BLaER1 (cell line): ENCODE measurements at regions not wholly inside any gene's neighbourhood (a gene's known extent, or its start where the extent isn't known, plus 50 kb on each side); places are given as distances from the start of the nearest gene placed in this dataset.
"Not testable (repeated sequence)": the region's sequence is repeated elsewhere in the genome, so short reads cannot be mapped to it uniquely, and the experiment has no call there.

Source experiments
- H3K27ac ChIP-seq: shearing (Covaris generic); formaldehyde crosslinking; 2 replicates; pipeline ENCODE4 v1.8.1; 2022
- H3K27me3 ChIP-seq: shearing (Covaris generic); formaldehyde crosslinking; 2 replicates; pipeline ENCODE4 v1.8.1; 2022
- H3K36me3 ChIP-seq: shearing (Covaris generic); formaldehyde crosslinking; 2 replicates; pipeline ENCODE4 v1.8.1; 2022
- H3K4me1 ChIP-seq: shearing (Covaris generic); formaldehyde crosslinking; 2 replicates; pipeline ENCODE4 v1.8.1; 2022
- H3K4me2 ChIP-seq: shearing (Covaris generic); formaldehyde crosslinking; 2 replicates; pipeline ENCODE4 v1.8.1; 2022
- H3K4me3 ChIP-seq: shearing (Covaris generic); formaldehyde crosslinking; 2 replicates; pipeline ENCODE4 v1.8.1; 2022
- H3K9ac ChIP-seq: shearing (Covaris generic); formaldehyde crosslinking; 2 replicates; pipeline ENCODE4 v1.8.1; 2022
- H3K9me3 ChIP-seq: shearing (Covaris generic); formaldehyde crosslinking; 2 replicates; pipeline ENCODE4 v1.8.1; 2022
- H4K20me1 ChIP-seq: shearing (Covaris generic); formaldehyde crosslinking; 2 replicates; pipeline ENCODE4 v1.8.1; 2022
- Cebpa-rat ChIP-seq: shearing (Covaris generic); IDR thresholded peaks from 2 replicates; pipeline ENCODE4 v1.8.1; 2022

DNA sequence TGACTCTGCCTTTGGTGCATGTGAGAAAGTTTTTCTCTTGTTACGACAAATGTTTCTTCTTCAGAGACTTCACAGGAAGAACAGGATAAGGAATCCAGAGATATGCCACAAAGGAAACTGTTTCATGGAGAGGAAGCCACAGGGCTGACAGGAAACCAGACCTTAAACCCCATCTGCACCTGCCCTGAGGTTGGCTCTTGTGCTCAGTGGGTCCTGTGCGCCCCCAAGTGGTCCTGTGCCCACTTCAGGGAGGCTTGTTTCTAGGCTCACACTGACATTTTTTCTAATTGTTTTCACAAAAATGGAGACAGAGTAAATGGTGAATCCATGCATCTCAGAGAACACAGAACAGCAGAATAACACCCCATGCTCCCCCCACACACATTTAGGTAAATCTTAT lies 1193.5 kb downstream of the TMEM121 start:
- H3K4me1 ChIP-seq, H3K36me3 ChIP-seq, H3K27me3 ChIP-seq, H3K4me2 ChIP-seq, H3K9ac ChIP-seq, H4K20me1 ChIP-seq, H3K9me3 ChIP-seq, H3K27ac ChIP-seq, H3K4me3 ChIP-seq: not testable (repeated sequence)

DNA sequence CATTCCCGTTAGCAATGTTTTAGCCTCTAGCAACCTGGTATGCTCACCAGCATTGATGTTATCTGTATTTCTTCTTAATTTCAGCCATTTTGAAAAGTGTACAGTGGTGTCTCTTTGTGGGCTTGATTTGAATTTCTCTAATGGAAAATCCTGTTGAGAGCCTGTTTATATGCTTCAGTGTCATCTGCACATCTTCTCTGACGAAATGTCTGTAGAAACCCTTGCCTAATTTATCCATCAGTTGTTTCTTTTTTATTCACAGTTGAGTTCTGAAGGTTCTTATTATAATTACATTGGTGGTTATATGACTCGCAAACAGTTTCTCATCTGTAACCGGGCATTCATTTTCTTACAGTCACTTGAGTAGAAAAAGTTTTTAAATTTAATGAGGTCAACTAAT lies 1195.5 kb downstream of the TMEM121 start:
- H3K27me3 ChIP-seq, H3K4me2 ChIP-seq, H3K4me3 ChIP-seq, H3K9me3 ChIP-seq, H3K27ac ChIP-seq, H3K4me1 ChIP-seq, H4K20me1 ChIP-seq, H3K36me3 ChIP-seq, H3K9ac ChIP-seq: not testable (repeated sequence)

DNA sequence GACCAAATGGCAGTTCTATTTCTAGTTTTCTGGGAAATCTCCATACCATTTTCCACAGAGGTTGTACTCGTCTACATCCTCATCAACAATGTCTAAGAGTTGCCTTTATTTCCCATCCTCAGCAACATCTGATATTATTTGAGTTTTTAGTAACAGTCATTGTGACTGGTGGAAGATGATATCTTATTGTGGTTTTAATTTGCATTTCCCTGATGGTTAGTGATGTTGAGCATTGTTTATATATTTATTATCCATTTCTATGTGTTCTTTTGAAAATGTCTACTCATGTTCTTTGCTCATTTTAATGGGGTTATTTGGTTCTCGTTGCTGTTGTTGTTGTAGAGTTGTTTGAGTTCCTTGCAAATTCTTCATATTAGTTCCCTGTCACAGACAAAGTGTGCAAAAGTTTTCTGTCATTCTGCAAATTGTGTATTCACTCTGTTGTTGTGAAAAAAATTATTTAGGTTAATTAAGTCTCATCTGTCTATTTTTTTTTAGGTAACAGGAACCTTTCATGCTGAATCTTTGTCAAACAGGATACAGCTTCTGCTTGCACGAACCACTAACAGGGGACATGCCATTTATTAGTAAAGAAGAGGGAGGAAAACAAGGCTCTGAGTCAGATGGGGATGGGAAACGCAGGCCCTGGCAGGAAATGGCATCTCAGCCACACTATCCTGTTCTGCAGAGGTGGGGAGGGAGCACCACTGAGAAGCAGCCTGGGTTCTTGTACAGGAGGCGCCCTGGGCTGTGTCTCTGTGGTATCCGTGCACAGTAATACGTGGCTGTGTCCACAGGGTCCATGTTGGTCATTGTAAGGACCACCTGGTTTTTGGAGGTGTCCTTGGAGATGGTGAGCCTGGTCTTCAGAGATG lies 1196.7 kb downstream of the TMEM121 start:
- not testable (repeated sequence) for H3K4me2 ChIP-seq, H3K36me3 ChIP-seq, H4K20me1 ChIP-seq, H3K4me1 ChIP-seq, H3K4me3 ChIP-seq, H3K27me3 ChIP-seq, H3K27ac ChIP-seq, H3K9me3 ChIP-seq, H3K9ac ChIP-seq

DNA sequence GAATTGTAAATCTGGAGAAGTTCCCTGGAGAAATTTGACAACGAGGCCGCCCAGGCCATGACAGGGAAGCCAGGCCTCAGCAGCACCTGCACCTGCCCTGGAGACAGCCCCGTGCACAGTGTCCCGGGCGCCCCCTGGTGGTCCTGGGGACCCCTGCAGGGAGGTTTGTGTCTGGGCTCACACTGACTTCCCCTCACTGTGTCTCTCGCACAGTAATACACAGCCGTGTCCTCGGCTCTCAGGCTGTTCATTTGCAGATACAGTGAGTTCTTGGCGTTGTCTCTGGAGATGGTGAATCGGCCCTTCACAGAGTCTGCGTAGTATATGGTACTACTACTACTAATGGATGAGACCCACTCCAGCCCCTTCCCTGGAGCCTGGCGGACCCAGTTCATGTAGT lies 1201.6 kb downstream of the TMEM121 start:
- not testable (repeated sequence) for H3K4me2 ChIP-seq, H4K20me1 ChIP-seq, H3K27me3 ChIP-seq, H3K4me1 ChIP-seq, H3K9me3 ChIP-seq, H3K27ac ChIP-seq, H3K36me3 ChIP-seq, H3K4me3 ChIP-seq, H3K9ac ChIP-seq

DNA sequence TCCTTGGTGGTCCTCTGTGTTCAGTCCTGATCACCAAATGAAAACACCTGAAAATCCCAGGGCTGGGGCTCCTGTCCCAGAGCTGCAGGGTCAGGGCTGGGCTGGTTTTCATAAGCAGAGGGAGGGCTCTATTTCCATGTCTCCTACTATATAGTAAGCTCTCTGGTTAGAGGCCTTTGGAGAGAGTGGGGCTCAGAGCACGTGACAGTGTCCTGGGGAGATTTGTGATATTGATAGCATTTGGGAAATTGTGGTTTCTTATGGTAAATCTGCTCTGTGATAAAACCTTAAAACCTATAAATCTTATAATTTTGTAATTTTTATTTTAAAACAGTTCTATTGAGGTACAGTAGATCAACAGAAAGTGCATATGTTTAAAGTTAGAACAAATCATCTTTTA lies 1202.2 kb downstream of the TMEM121 start:
- no peaks in the 10 kb centered on the region for H3K27me3 ChIP-seq
- no peak for TF ChIP-seq Cebpa-rat
- no peaks in the 10 kb centered on the region for H3K4me1 ChIP-seq
- no peaks in the 10 kb centered on the region for H3K36me3 ChIP-seq
- no peak overlapping the region for H3K4me3 ChIP-seq
- no peaks in the 10 kb centered on the region for H3K9me3 ChIP-seq
- H3K9ac ChIP-seq = no peak overlapping the region
- no peak overlapping the region for H3K27ac ChIP-seq
- H4K20me1 ChIP-seq = no peaks in the 10 kb centered on the region
- H3K4me2 ChIP-seq = no peak overlapping the region

DNA sequence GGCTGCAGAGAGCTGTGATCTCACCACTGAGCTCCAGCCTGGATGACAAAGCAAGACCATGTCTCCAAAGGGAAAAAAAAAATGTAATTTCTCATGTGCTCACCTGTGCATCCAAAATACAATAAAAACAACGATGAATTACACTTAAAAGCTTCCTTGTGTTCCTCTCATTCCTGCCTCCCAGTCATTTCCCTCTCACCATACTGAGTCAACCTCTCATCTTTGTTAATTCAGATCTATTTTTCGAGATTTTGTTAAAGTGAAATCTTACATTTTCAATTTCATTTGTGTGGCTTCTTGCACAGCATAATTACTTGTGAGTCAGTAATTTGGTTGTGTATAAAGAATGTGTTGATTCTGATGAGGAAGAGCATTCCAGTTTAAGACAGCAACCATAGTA lies 1203.2 kb downstream of the TMEM121 start:
- Histone ChIP-seq H4K20me1 (no peaks in the 10 kb centered on the region), H3K27me3 (no peaks in the 10 kb centered on the region), H3K9ac (no peak overlapping the region), H3K4me2 (no peak overlapping the region), H3K4me3 (no peak overlapping the region), H3K27ac (no peak overlapping the region), H3K4me1 (no peaks in the 10 kb centered on the region), H3K9me3 (no peaks in the 10 kb centered on the region), H3K36me3 (no peaks in the 10 kb centered on the region)
- no peak for TF ChIP-seq Cebpa-rat

DNA sequence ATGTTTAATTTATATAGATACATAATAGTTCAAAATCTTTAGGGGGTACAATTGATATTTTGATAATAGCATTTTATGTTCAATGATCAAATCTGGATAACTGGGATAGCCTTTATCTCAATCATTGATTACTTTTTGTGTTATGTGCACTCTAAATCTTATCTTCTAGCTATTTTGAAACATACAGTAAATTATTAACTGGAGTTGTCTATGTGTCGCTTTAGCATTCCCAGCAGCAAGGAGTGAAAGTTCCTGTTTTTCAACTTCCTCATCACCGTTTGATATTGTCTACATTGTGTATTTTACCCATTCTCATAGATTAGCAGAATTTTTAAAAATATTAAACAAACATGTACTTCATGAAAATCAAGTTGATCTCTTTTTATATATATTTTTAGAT lies 1207.4 kb downstream of the TMEM121 start:
- Histone ChIP-seq H3K9me3 (no peaks in the 10 kb centered on the region), H3K4me1 (no peaks in the 10 kb centered on the region), H3K27me3 (no peaks in the 10 kb centered on the region), H3K4me2 (no peak overlapping the region), H3K4me3 (no peak overlapping the region), H3K36me3 (no peaks in the 10 kb centered on the region), H3K27ac (no peak overlapping the region), H4K20me1 (no peaks in the 10 kb centered on the region), H3K9ac (no peak overlapping the region)
- no peak for TF ChIP-seq Cebpa-rat

DNA sequence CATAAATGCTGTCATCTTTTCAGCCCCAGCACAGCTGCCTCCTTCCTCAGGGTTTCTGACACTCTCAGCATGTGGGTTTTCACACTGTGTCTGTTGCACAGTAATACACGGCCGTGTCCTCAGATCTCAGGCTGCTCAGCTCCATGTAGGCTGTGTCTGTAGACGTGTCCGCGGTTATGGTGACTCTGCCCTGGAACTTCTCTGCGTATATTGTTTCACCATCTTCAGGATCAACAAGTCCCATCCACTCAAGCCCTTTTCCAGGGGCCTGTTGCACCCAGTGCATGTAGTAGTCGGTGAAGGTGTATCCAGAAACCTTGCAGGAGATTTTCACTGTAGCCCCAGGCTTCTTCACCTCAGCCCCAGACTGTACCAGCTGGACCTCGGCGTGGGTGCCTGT lies 1210.6 kb downstream of the TMEM121 start:
- Histone ChIP-seq H3K4me1 (no peaks in the 10 kb centered on the region), H3K36me3 (no peaks in the 10 kb centered on the region), H4K20me1 (no peaks in the 10 kb centered on the region), H3K27ac (no peak overlapping the region), H3K27me3 (no peaks in the 10 kb centered on the region), H3K4me2 (no peak overlapping the region), H3K9me3 (no peaks in the 10 kb centered on the region), H3K4me3 (no peak overlapping the region), H3K9ac (no peak overlapping the region)
- no peak for TF ChIP-seq Cebpa-rat

DNA sequence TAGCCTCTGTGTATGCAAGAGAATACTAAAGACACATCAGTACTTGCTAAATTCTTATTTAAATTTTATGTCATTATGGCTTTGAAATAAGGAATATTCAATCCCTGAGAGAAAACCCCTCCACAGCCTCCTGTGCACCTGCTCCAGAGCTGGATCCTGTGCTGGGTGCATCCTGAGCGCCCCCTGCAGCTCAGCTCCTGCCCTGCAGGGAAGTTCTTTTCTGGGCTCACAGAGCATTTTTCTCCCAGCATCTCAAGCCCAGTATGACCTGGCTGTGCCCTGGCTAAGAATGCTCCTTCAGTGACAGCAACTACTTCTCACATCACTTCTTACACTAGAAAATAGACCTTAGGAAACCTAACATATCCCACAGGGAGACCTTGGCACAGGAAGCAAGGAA lies 1211.7 kb downstream of the TMEM121 start:
- no peak overlapping the region for H3K27ac ChIP-seq
- no peak overlapping the region for H3K9ac ChIP-seq
- no peaks in the 10 kb centered on the region for H3K36me3 ChIP-seq
- H3K4me1 ChIP-seq = no peaks in the 10 kb centered on the region
- H4K20me1 ChIP-seq = no peaks in the 10 kb centered on the region
- H3K4me2 ChIP-seq = no peak overlapping the region
- TF ChIP-seq Cebpa-rat = no peak
- no peaks in the 10 kb centered on the region for H3K9me3 ChIP-seq
- no peak overlapping the region for H3K4me3 ChIP-seq
- H3K27me3 ChIP-seq = no peaks in the 10 kb centered on the region

DNA sequence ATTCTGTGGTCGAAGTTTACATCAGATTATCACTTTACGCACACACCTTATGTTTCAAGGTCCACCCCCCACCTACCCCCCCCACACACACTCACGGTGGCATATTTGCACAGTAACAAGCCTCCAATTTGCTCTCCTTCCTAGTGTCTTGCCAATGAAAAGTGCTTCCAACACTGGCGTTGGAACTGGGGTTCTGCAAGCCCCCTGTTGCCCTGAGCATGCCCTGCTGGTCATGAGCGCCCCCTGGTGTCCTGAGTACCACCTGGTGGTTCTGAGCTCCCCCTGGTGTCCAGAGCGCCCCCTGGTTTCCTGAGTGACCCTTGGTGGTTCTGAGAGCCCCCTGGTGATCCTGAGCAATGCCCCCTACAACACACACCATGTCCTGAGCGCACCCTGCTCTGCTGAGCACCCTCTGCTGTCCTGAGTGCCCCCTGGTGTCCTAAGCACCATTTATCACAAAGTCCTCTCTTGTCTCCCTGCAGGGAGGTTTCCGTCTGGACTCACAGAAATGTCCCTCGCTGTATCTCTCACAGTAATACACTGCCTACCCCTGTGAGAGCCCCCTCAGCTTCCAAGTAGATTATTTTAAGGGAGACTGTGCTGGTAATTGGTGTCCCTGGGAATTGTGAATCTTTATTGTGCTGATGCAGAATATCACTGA lies 1212.3 kb downstream of the TMEM121 start:
- not testable (repeated sequence) for H3K4me2 ChIP-seq, H4K20me1 ChIP-seq, H3K9ac ChIP-seq, H3K9me3 ChIP-seq, H3K4me3 ChIP-seq, H3K4me1 ChIP-seq, H3K27me3 ChIP-seq, H3K27ac ChIP-seq, H3K36me3 ChIP-seq

DNA sequence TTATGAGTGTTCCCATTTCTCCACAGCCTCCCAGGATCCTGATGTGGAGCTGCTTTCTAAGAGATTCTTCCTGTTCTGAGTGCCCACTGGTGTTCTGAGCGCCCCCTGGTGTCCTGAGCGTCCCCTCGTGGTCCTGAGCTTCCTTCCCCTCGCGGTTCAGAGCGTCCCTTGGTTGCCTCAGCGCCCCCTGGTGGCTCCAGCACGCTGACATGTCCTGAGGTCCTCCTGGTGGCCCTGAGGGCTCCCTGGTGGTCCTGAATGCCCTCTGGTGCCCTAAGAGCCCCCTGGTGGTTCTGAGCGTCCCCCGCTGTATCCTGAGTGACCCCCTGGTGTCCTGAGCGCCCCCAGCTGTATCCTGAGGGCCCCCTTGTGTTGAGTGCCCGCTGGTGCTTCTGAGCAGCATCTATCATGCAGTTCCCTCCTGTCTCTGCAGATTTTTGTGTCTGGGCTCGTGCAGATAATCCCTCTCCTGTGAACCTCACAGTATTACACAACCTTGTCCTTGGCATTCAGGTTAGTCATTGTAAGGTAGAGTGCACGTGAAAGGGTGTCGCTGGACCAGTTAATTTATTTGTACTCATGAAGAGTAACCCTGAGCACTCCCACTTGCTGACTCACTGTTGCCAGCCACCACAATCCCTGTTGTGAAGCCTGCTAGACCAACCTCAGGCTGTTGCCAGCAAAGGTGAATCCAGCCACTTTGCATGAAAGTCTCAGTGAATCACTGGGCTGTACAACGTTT lies 1214.9 kb downstream of the TMEM121 start:
- not testable (repeated sequence) for H3K9ac ChIP-seq, H3K9me3 ChIP-seq, H3K27ac ChIP-seq, H4K20me1 ChIP-seq, H3K27me3 ChIP-seq, H3K4me1 ChIP-seq, H3K4me2 ChIP-seq, H3K4me3 ChIP-seq, H3K36me3 ChIP-seq

DNA sequence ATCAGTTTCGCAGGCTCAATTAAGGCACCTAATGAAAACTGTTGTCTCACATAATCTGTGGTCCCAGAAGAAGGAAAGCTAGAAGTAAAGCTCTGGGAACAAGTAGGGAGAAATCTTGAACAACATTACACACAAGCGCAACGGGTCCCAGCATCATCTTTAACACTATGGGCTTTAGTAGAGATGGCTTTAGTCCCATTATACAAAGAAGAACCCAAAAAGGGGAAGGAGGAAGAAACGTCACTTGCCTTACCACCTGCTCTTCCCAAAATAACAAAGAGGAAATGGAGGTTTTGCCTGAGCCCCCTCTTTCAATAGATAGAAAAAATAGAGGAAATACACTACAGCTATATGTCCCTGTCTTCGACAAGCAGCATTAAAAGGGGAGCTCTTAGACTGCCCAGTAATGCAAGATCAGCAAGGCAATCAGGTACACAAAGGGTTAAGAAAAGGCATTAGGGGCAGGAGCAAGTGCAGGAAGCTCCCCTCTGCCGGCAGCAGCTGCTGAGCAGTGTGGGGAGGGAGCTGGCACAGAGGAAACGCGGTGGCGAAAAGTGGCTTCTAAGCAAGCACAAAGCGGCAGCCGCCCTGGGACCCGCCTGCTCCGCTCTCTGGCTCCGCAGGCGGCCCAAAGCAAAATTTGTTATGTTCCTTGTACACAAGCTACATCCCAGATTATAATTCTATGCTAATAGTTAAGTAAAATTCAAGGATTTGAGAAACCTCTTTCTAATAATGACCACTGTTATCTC lies 1218.8 kb downstream of the TMEM121 start:
- not testable (repeated sequence) for H3K4me1 ChIP-seq, H3K9ac ChIP-seq, H3K9me3 ChIP-seq, H3K36me3 ChIP-seq, H4K20me1 ChIP-seq, H3K4me3 ChIP-seq, H3K4me2 ChIP-seq, H3K27ac ChIP-seq, H3K27me3 ChIP-seq

DNA sequence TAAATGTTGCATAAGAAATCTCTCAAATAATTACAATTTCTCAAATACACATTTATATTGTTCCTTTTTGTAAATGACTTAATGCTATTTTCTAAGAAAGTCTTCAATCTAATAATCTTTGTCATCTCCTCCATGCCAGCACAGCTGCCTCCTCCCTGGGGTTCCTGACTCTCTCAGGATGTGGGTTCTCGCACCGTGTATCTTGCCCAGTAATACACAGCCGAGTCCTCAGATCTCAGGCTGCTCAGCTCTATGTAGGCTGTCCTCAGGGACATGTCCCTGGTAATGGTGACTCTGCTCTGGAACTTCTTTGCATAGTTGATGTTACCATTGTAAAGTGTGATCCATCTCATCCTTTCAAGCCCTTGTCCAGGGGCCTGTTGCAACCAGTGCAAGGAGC lies 1223.7 kb downstream of the TMEM121 start:
- H3K4me2 ChIP-seq, H3K4me3 ChIP-seq, H3K27ac ChIP-seq, H3K27me3 ChIP-seq, H4K20me1 ChIP-seq, H3K9ac ChIP-seq, H3K9me3 ChIP-seq, H3K4me1 ChIP-seq, H3K36me3 ChIP-seq: not testable (repeated sequence)

DNA sequence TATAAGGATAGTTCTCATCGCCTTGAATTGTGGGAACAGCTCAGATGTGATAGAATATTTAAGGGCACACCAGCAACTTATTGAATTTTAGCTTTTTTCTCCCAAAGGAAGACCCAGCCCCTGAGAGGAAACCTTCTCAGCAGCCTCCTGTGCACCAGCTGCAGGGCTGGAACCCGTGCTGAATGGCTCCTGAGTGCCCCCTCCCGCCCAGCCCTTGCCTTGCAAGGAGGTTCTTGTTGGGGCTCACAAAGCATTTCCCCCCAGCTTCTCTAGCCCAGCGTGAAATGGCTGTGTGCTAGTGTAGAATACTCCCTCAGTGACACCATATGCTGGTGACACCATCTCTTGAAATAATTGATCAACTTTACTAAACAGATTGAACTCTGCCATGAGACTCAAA lies 1227.4 kb downstream of the TMEM121 start:
- H3K9me3 ChIP-seq, H3K27me3 ChIP-seq, H3K27ac ChIP-seq, H3K36me3 ChIP-seq, H4K20me1 ChIP-seq, H3K9ac ChIP-seq, H3K4me1 ChIP-seq, H3K4me3 ChIP-seq, H3K4me2 ChIP-seq: not testable (repeated sequence)
